HG03378 (cell line): ENCODE measurements at regions not wholly inside any gene's neighbourhood (a gene's known extent, or its start where the extent isn't known, plus 50 kb on each side); places are given as distances from the start of the nearest gene placed in this dataset.

Source experiments
- ATAC-seq: cut with Tn5 transposase; IDR thresholded peaks from one replicate; pipeline ENCODE4 v1.9.1; 2021; ENCODE audit warnings: mild to moderate bottlenecking, moderate library complexity; ENCODE audit not compliant: unreplicated experiment

DNA sequence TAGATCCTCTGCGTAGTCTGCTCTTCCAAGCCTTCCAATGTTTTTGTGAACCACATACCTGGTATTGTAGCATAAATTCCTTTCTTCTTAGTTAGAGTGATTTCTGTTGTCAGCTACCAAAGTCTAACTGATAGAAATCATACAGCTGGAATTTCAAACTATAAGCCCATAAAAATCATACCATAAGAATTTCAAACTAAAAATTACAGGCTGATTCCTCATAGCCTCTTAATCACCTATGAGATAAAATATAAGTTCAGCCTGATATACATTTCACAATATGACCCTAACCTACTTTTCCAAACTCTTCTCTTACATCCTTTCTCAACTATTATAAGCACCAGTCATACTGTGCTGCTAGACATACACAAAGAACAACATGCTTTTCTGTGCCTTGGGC, 64.8 kb downstream of the PTHLH start:
- no peak for ATAC-seq

GRCh38 chr12:27906658-27907473, 65.7 kb downstream of the PTHLH start:
- ATAC-seq = no peak

DNA sequence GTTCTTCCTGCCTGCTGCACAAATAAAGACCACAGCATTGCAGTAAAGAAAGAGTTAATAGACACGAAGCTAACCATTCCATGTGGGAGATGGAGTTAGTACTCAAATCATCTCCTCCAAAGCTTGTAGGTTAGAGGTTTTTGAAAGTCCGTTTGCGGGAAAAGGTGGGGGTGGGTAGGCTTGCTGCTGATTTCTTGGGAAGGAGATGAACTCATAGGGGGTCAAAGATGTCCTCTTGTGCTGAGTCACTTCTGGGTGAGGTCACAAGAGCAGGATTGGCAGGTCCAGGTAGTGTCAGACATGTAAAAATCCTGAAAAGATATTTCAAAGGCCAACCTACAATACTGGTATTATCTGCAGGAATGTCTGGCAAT, 66.4 kb downstream of the PTHLH start:
- no peak for ATAC-seq

DNA sequence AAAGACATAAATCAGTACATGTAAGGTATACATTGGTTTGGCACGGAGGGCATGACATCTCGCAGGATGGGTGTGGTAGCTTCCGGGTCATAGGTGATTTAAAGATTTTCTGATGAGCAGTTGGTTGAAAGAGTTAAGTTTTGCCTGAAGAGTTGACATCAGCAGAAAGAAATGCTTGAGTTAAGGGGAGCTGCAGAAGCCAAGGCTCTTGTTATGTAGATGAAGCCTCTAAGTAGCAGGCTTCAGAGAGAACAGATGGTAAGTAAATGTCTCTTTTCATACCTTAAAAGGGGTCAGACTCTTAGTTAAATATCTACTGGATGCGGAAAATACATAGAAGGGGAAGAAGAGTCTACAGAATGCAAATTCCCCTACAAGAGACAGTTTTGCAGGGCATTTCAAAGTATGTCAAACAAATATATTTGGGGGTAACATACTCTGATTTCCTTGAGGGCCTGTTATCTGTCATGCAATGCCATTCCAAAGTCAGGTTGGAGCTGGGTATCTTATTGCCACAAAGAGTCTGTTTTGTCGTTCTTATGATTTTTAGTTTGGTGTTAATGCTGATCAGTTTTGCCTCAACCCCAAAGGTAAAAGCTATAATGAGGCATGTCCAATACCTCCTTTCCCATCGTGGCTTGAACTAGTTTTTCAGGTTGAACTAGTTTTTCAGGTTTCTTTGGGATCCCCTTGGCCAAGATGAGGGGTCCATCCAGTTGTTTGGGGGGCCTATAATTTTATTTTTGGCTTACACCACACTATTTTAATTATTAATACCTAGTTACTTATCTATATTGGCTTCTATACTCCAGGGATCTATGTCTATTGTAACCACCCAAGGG, 67.0 kb downstream of the PTHLH start:
- ATAC-seq = no peak

DNA sequence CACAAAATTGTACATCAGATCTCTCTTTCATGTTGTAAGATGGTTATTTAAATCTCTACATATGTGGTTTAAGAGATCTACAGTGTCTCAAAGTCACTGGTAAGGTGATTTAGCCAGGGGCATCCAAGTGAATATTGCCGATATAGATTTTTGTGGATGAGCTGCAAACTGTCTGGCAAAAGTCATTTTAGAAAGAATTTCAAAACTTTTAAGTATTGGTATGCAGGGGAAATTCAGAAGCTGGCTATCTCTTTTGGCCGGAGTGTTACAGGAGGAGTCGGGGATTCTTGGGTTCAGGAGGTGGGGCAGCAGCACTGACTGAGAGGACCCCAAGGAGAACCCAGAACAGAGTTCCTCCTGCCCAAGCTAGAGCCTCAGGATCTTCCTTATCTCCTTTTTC, 69.9 kb downstream of the PTHLH start:
- no peak for ATAC-seq

DNA sequence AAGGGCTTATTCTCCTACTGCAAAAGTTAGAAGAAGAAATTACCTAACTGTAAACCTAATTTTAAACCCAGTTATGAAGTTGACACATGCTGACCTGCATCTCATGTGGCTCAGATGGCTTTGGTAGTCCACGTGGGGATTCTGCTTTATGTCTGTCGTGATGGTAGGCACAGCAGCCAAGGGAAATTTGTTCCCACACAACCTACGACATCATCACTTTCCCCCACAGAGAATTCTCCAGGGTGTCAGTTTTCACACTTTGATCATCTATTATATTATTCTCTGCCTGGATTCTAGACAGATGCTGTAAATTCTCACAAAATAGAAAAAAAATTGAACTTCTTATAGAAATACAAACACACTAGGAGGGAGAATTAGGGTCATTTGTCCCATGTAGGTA, 70.6 kb downstream of the PTHLH start:
- no peak for ATAC-seq

- ATAC-seq = no peak
These were observed 71.3 kb downstream of the PTHLH start for GRCh38 chr12:27900920-27901879.

GRCh38 chr12:27899151-27899661, 73.3 kb downstream of the PTHLH start:
- no peak for ATAC-seq

- ATAC-seq = no peak
These were observed 74.5 kb downstream of the PTHLH start for GRCh38 chr12:27898022-27898421.

DNA sequence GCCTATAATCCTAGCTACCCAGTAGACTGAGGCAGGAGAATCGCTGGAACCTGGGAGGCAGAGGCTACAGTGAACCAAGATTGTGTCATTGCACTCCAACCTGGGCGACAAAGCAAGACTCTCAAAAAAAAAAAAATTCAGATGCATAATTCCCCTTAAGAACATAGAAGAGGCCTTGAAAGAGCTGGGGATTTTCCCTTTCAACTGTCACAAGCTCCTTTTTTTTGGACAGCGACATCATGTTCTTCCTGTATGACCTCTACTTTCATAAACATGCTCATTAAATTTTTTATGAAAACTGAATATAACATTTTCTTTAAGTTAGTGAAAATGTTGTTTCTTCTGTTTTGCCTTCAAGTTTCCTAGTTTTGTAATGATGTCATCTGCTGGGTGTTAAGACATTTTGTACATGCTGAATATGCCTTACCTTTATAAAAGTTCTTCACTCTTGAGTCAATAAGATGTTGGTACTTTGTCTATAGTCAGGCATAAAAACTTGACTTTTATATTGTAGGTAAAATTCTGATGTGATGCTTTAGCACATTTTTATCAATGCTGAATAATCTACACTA, 76.0 kb downstream of the PTHLH start:
- no peak for ATAC-seq

DNA sequence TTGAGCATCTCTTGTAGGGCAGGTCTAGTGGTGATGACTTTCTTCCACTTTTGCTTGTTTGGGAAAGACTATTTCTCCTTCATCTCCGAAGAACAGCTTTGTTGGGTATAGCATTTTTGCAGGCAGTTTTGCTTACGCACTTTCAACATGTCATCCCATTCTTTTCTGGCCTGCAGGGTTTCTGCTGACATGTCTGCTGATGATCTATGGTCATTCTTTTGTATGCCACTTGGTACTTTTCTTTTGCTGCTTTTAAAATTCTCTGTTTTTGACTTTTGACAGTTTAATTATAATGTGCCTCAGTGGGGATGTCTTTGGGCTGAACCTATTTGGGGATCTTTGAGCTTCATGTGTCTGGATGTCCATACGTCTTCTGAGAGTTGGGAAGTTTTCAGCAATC, 78.2 kb downstream of the PTHLH start:
- no peak for ATAC-seq

DNA sequence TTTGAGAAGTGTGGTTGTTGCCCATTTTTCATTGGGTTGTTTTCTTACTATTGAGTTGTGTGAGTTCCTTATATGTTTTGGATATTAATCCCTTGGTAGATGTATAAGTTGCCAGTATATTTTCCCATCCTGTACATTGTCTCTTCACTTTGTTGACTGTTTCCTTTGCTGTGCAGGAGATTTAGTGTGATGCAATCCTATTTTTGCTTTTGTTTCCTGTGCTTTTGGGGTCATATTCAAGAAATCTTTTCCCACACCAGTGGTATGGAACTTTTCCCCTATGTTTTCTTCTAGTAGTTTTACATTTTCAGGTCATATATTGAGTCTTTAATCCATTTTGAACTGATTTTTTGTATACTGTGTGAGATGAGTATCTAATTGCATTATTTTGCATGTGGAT, 92.8 kb downstream of the PTHLH start:
- no peak for ATAC-seq

DNA sequence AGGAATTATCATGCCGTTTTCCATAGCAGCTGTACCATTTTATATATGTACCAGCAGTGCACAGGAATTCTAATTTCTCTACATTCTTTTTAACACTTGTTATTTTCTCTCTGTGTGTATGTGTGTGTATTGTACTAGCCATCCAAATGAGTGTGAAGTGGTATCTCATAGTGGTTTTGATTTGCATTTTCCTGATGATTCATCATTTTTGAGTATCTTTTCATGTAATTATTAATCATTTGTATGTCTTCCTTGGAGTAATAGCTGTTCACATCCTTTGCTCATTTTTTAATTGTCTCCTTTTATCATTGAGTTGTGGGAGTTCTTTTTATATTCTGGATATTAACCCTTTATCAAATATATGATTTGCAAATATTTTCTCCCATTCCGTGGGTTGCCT, 95.6 kb upstream of the MANSC4 start:
- no peak for ATAC-seq

DNA sequence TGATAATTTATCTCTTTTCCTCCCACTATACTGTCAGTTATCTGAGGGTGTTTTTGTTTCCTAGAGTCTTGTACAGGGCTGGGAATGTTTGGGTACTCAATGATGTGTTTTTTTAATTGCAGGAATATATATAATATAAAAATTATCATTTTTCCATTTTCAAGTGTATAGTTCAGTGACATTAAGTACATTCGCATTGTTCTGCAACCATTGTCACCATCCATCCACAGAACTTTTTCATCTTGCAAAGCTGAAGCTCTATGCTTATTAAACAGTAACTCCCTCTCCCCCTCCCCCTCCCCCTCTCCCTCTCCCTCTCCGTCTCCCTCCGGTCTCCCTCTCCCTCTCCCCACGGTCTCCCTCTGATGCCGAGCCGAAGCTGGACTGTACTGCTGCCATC, 93.0 kb upstream of the MANSC4 start:
- ATAC-seq = no peak

- ATAC-seq = no peak
These were observed 91.9 kb upstream of the MANSC4 start for GRCh38 chr12:27871946-27872345.

- ATAC-seq = no peak
These were observed 90.9 kb upstream of the MANSC4 start for GRCh38 chr12:27870939-27871338.

- no peak for ATAC-seq
These were observed 89.5 kb upstream of the MANSC4 start for GRCh38 chr12:27869567-27869966.

DNA sequence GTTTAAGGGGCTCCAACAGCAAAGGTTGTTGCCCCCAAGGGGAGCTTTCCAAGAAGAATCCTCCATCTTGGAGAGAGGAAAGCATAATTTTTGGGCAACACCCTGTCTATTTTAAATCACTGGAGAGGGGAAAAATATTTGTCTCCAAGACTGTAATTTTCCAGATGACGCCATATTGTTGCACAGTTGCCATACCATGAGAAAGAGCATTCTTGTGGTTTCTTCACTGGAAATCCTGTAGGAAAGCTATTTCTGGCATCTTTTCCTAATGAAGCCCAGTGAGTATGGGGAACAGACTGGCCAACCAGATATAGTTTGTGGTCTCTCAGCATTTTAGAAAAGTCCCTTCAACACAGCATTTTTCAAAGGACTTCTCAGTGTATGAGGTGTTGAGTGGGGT, 88.1 kb upstream of the MANSC4 start:
- no peak for ATAC-seq

GRCh38 chr12:27866373-27867101, 86.5 kb upstream of the MANSC4 start:
- no peak for ATAC-seq

GRCh38 chr12:27865421-27865820, 85.4 kb upstream of the MANSC4 start:
- ATAC-seq = no peak
